ENCODE measurements at regions not wholly inside any gene's neighbourhood (a gene's known extent, or its start where the extent isn't known, plus 50 kb on each side); places are given as distances from the start of the nearest gene placed in this dataset.

DNA sequence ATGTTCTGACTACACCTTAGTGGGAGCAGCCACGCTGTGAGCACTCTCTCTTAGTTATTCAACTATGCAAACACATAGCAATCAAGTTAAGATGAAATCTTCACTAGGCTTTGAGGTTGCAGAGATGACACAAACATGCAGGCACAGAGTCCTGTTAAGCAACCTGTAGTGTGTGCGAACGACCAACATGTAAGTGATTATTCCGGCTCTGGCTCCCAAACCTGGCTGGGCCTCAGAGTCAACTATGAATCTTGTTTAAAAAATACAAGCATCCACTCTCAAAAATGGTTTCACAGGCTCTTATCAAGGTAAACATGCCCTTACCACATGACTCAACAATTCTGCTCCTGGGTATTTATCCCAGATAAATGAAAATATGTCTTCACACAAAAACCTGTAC lies 91.4 kb downstream of the IRS2 start:
- TF ChIP-seq, protein P1, sequence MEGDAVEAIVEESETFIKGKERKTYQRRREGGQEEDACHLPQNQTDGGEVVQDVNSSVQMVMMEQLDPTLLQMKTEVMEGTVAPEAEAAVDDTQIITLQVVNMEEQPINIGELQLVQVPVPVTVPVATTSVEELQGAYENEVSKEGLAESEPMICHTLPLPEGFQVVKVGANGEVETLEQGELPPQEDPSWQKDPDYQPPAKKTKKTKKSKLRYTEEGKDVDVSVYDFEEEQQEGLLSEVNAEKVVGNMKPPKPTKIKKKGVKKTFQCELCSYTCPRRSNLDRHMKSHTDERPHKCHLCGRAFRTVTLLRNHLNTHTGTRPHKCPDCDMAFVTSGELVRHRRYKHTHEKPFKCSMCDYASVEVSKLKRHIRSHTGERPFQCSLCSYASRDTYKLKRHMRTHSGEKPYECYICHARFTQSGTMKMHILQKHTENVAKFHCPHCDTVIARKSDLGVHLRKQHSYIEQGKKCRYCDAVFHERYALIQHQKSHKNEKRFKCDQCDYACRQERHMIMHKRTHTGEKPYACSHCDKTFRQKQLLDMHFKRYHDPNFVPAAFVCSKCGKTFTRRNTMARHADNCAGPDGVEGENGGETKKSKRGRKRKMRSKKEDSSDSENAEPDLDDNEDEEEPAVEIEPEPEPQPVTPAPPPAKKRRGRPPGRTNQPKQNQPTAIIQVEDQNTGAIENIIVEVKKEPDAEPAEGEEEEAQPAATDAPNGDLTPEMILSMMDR (conservative IDR thresholded peaks at IDR 0.05; ENCODE audit: low read depth, low read length): no peak
- no peak for TF ChIP-seq EZH2 (IDR thresholded peaks at IDR 0.05; ENCODE audit: low read length, unreplicated experiment)

All from PC-3 (cell line).